ENCODE measurements at regions not wholly inside any gene's neighbourhood (a gene's known extent, or its start where the extent isn't known, plus 50 kb on each side); places are given as distances from the start of the nearest gene placed in this dataset.

GRCh38 chr3:113096188-113096892, 105.6 kb downstream of the GTPBP8 start:
- no peak for DNase-seq

GRCh38 chr3:113097960-113098447, 107.2 kb downstream of the GTPBP8 start:
- DNase-seq: no peak

GRCh38 chr3:113100063-113100462, 109.3 kb downstream of the GTPBP8 start:
- DNase-seq: no peak

GRCh38 chr3:113103588-113103987, 107.8 kb upstream of the BOC start:
- DNase-seq: no peak

GRCh38 chr3:113104357-113105092, 106.8 kb upstream of the BOC start:
- no peak for DNase-seq

- DNase-seq: no peak
These were observed 106.3 kb upstream of the BOC start for GRCh38 chr3:113105093-113105449.

GRCh38 chr3:113105966-113106660, 105.2 kb upstream of the BOC start:
- DNase-seq: no peak

- no peak for DNase-seq
These were observed 101.1 kb upstream of the BOC start for GRCh38 chr3:113110267-113110666.

GRCh38 chr3:113111011-113111707, 100.2 kb upstream of the BOC start:
- DNase-seq: no peak

GRCh38 chr3:113113361-113113760, 98.0 kb upstream of the BOC start:
- DNase-seq: no peak

- DNase-seq: no peak
These were observed 93.7 kb upstream of the BOC start for GRCh38 chr3:113117511-113118234.

GRCh38 chr3:113118336-113118735, 93.0 kb upstream of the BOC start:
- DNase-seq: no peak

GRCh38 chr3:113124256-113124830, 87.0 kb upstream of the BOC start:
- no peak for DNase-seq

- DNase-seq: no peak
These were observed 85.4 kb upstream of the BOC start for GRCh38 chr3:113125951-113126350.

GRCh38 chr3:113128386-113129015, 82.9 kb upstream of the BOC start:
- no peak for DNase-seq

GRCh38 chr3:113129168-113129567, 82.2 kb upstream of the BOC start:
- DNase-seq: no peak

- DNase-seq: no peak
These were observed 78.8 kb upstream of the BOC start for GRCh38 chr3:113132571-113132996.

GRCh38 chr3:113133140-113133539, 78.2 kb upstream of the BOC start:
- no peak for DNase-seq

- no peak for DNase-seq
These were observed 75.3 kb upstream of the BOC start for GRCh38 chr3:113136071-113136470.

- DNase-seq: no peak
These were observed 74.8 kb upstream of the BOC start for GRCh38 chr3:113136544-113136943.

Data from bone marrow (tissue), 2 donors.